ENCODE measurements at regions not wholly inside any gene's neighbourhood (a gene's known extent, or its start where the extent isn't known, plus 50 kb on each side); places are given as distances from the start of the nearest gene placed in this dataset.
"Not testable (repeated sequence)": the region's sequence is repeated elsewhere in the genome, so short reads cannot be mapped to it uniquely, and the experiment has no call there.

- no peak for DNase-seq
Observed at GRCh38 chr5:21007781-21008180, 1019.8 kb upstream of the CDH18 start.

GRCh38 chr5:20988933-20989332 lies 1000.9 kb upstream of the CDH18 start:
- DNase-seq: not testable (repeated sequence)

- no peak for DNase-seq
Observed at GRCh38 chr5:20985754-20986153, 997.8 kb upstream of the CDH18 start.

GRCh38 chr5:20974426-20974825 lies 986.4 kb upstream of the CDH18 start:
- peak; percentile 68 for DNase-seq

GRCh38 chr5:20972419-20972925 lies 984.5 kb upstream of the CDH18 start:
- DNase-seq: no peak

- DNase-seq: no peak
Observed at GRCh38 chr5:20959347-20959746, 971.3 kb upstream of the CDH18 start.

GRCh38 chr5:20958641-20959040 lies 970.6 kb upstream of the CDH18 start:
- DNase-seq: no peak

- DNase-seq: no peak
Observed at GRCh38 chr5:20956134-20956533, 968.1 kb upstream of the CDH18 start.

GRCh38 chr5:20949636-20950035 lies 961.6 kb upstream of the CDH18 start:
- DNase-seq: no peak

GRCh38 chr5:20943183-20943971 lies 955.4 kb upstream of the CDH18 start:
- DNase-seq: not testable (repeated sequence)

- DNase-seq: not testable (repeated sequence)
Observed at GRCh38 chr5:20942603-20943002, 954.6 kb upstream of the CDH18 start.

- DNase-seq: not testable (repeated sequence)
Observed at GRCh38 chr5:20940786-20941185, 952.8 kb upstream of the CDH18 start.

- DNase-seq: not testable (repeated sequence)
Observed at GRCh38 chr5:20890936-20891335, 902.9 kb upstream of the CDH18 start.

GRCh38 chr5:20875726-20876125 lies 887.7 kb upstream of the CDH18 start:
- DNase-seq: not testable (repeated sequence)

- not testable (repeated sequence) for DNase-seq
Observed at GRCh38 chr5:20865892-20866291, 877.9 kb upstream of the CDH18 start.

- DNase-seq: no peak
Observed at GRCh38 chr5:20833081-20833627, 845.2 kb upstream of the CDH18 start.

GRCh38 chr5:20832204-20833080 lies 844.4 kb upstream of the CDH18 start:
- no peak for DNase-seq

- DNase-seq: not testable (repeated sequence)
Observed at GRCh38 chr5:20825951-20826350, 838.0 kb upstream of the CDH18 start.

GRCh38 chr5:20797216-20797615 lies 809.2 kb upstream of the CDH18 start:
- DNase-seq: not testable (repeated sequence)

- not testable (repeated sequence) for DNase-seq
Observed at GRCh38 chr5:20784755-20785154, 796.8 kb upstream of the CDH18 start.

GRCh38 chr5:20783484-20783883 lies 795.5 kb upstream of the CDH18 start:
- not testable (repeated sequence) for DNase-seq

GRCh38 chr5:20771338-20771737 lies 783.3 kb upstream of the CDH18 start:
- not testable (repeated sequence) for DNase-seq

GRCh38 chr5:20765074-20765473 lies 777.1 kb upstream of the CDH18 start:
- not testable (repeated sequence) for DNase-seq
